ENCODE measurements at regions not wholly inside any gene's neighbourhood (a gene's known extent, or its start where the extent isn't known, plus 50 kb on each side); places are given as distances from the start of the nearest gene placed in this dataset.

GRCh38 chr9:6703898-6704639 lies 53.7 kb upstream of the KDM4C start:
- DNase-seq: peak; percentile 27 to 91 (median 86)

GRCh38 chr9:6702707-6703106 lies 55.1 kb upstream of the KDM4C start:
- DNase-seq: no peak

- DNase-seq: no peak
Observed at GRCh38 chr9:6696178-6696577, 50.6 kb upstream of the GLDC start.

GRCh38 chr9:6695121-6695814 lies 49.7 kb upstream of the GLDC start:
- DNase-seq: no peak
